GM12872 (cell line): ENCODE measurements at regions not wholly inside any gene's neighbourhood (a gene's known extent, or its start where the extent isn't known, plus 50 kb on each side); places are given as distances from the start of the nearest gene placed in this dataset.

ENCODE experiments used
- CTCF ChIP-seq: IDR thresholded peaks from 3 replicates; pipeline ENCODE4 v1.5.1; 2011; ENCODE audit warnings: low read depth, mild to moderate bottlenecking, low read length, moderate library complexity; ENCODE audit not compliant: insufficient read depth

GRCh38 chr4:71974681-71975080 lies 57.1 kb upstream of the NPFFR2 start:
- no peak for TF ChIP-seq CTCF

GRCh38 chr4:71976523-71976922 lies 55.3 kb upstream of the NPFFR2 start:
- TF ChIP-seq CTCF = no peak

- TF ChIP-seq CTCF = no peak
These were observed 53.5 kb upstream of the NPFFR2 start for GRCh38 chr4:71978210-71978835.

GRCh38 chr4:71980976-71981375 lies 50.8 kb upstream of the NPFFR2 start:
- no peak for TF ChIP-seq CTCF
